ENCODE measurements at regions not wholly inside any gene's neighbourhood (a gene's known extent, or its start where the extent isn't known, plus 50 kb on each side); places are given as distances from the start of the nearest gene placed in this dataset.

- no peak for TF ChIP-seq CTCF (IDR thresholded peaks at IDR 0.05; ENCODE audit: insufficient read depth, low read depth, low read length)
- no peak for TF ChIP-seq EZH2 (IDR thresholded peaks at IDR 0.05; ENCODE audit: insufficient read depth, low read length)
These were observed 350.0 kb upstream of the THBS1 start for GRCh38 chr15:39230908-39231285.
